Caki2 (cell line): ENCODE measurements at regions not wholly inside any gene's neighbourhood (a gene's known extent, or its start where the extent isn't known, plus 50 kb on each side); places are given as distances from the start of the nearest gene placed in this dataset.

Experiments used
- DNase-seq: peaks from one replicate; pipeline ENCODE4 v3.0.0-alpha.2; 2015; ENCODE audit warnings: low read depth
- in situ Hi-C: cut with HindIII; loops from 2 replicates; pipeline ENCODE4 v1.10.0; 2016; ENCODE audit warnings: low sequenced_read_pairs, low pct_unique_long_range_greater_than_20kb, mixed read lengths

- no peak for DNase-seq
- in situ Hi-C loops, result no loop called here
These were observed 54.4 kb upstream of the GALNT10 start for GRCh38 chr5:154136141-154136540.

- in situ Hi-C loops, result no loop called here
- no peak for DNase-seq
These were observed 51.8 kb upstream of the GALNT10 start for GRCh38 chr5:154138701-154139100.

DNA sequence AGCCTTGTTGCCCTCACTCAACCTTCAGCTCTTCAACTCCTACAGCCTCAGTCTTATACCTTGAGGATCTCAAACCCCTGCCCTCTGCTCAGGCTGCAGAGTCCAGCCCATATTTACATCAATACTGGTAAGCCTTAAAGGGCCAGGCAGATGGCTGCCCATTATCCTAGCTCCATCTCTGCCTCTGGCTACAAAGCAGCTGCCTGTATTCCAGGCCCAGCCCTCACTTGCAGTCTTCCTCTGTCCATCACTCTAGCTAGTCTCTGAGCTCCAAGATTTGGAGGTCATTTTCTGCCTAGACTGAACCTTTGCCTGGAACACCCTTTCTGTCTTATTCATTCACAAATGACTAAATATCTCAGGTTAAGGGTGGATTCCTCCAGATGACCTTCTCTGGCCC is 50.2 kb upstream of the GALNT10 start:
- in situ Hi-C loops, result no loop called here
- no peak for DNase-seq
